OCI-LY7 (cell line): ENCODE measurements at regions not wholly inside any gene's neighbourhood (a gene's known extent, or its start where the extent isn't known, plus 50 kb on each side); places are given as distances from the start of the nearest gene placed in this dataset.

ENCODE experiments used
- BruUV-seq: library from RNA; stranded (reverse); fragments of 400-500 nt; replicated peaks from 2 replicates; lab custom pipeline; 2021; lab: Mats Ljungman, UMichigan
- CTCF ChIA-PET: fragments of 300-600 bp; sonication (Branson Sonifier 250); formaldehyde crosslinking; loops from one replicate; lab custom pipeline; 2022; ENCODE audit warnings: antibody characterized with exemption; ENCODE audit not compliant: unreplicated experiment; lab: Charles Lee
- POLR2A ChIA-PET: fragments of 300-600 bp; sonication (Branson Sonifier 250); formaldehyde crosslinking; loops from one replicate; lab custom pipeline; 2022; ENCODE audit warnings: antibody characterized with exemption; lab: Charles Lee
- DNase-seq: peaks from one replicate; pipeline ENCODE4 v3.0.0-alpha.2; 2015; ENCODE audit warnings: low spot score
- H2AFZ ChIP-seq: fragments of 200-600 bp; sonication (generic), shearing (Covaris generic); 2 replicates; pipeline ENCODE4 v1.6.1; 2014; ENCODE audit warnings: mild to moderate bottlenecking, antibody characterized with exemption, low read length, moderate library complexity
- H3K27ac ChIP-seq: fragments of 200-600 bp; sonication (generic); 2 replicates; pipeline ENCODE4 v1.5.1; 2014; ENCODE audit warnings: mixed run types, low read depth, mild to moderate bottlenecking, moderate library complexity, low read length, inconsistent platforms; ENCODE audit not compliant: poor library complexity, severe bottlenecking
- H3K36me3 ChIP-seq: fragments of 200-600 bp; sonication (generic); 2 replicates; pipeline ENCODE4 v1.6.1; 2014; ENCODE audit warnings: mild to moderate bottlenecking, antibody characterized with exemption, low read length, moderate library complexity, mixed read lengths; ENCODE audit not compliant: insufficient read depth
- H3K4me1 ChIP-seq: fragments of 200-600 bp; sonication (generic); 2 replicates; pipeline ENCODE4 v1.5.1; 2014; ENCODE audit warnings: mild to moderate bottlenecking, low read length; ENCODE audit not compliant: insufficient read depth, poor library complexity, severe bottlenecking
- H3K4me2 ChIP-seq: fragments of 200-600 bp; sonication (generic); 2 replicates; pipeline ENCODE4 v1.6.1; 2014; ENCODE audit warnings: mild to moderate bottlenecking, low read length
- H3K4me3 ChIP-seq: fragments of 200-600 bp; sonication (generic); 2 replicates; pipeline ENCODE4 v1.5.1; 2014; ENCODE audit warnings: mild to moderate bottlenecking, low read depth, low read length; ENCODE audit not compliant: poor library complexity, severe bottlenecking
- H3K79me2 ChIP-seq: fragments of 200-600 bp; sonication (generic); 2 replicates; pipeline ENCODE4 v1.6.1; 2016; ENCODE audit warnings: low read depth, mild to moderate bottlenecking, low read length, moderate library complexity, mixed read lengths; ENCODE audit not compliant: insufficient read depth
- H3K9me2 ChIP-seq: fragments of 200-600 bp; sonication (generic); 2 replicates; pipeline ENCODE4 v1.6.1; 2016; ENCODE audit warnings: mild to moderate bottlenecking, low read length, mixed read lengths; ENCODE audit not compliant: insufficient read depth
- H3K9me3 ChIP-seq: fragments of 200-600 bp; sonication (generic); 2 replicates; pipeline ENCODE4 v1.6.1; 2014; ENCODE audit warnings: mild to moderate bottlenecking, mixed run types, low read length, mixed read lengths
- H4K20me1 ChIP-seq: fragments of 200-600 bp; sonication (generic); 2 replicates; pipeline ENCODE4 v1.6.1; 2014; ENCODE audit warnings: mild to moderate bottlenecking, antibody characterized with exemption, low read length, moderate library complexity, mixed read lengths; ENCODE audit not compliant: insufficient read depth
- EZH2phosphoT487 ChIP-seq: fragments of 200-600 bp; sonication (generic); IDR thresholded peaks from 2 replicates; pipeline ENCODE4 v1.6.1; 2018; ENCODE audit warnings: low read depth, borderline replicate concordance, mild to moderate bottlenecking, mixed run types, antibody characterized with exemption, low read length, moderate library complexity, mixed read lengths
- intact Hi-C: fragments of 100-400 bp; cut with micrococcal nuclease; formaldehyde crosslinking; loops from one replicate; pipeline ENCODE4 v1.10.0; 2022; ENCODE audit not compliant: unreplicated experiment
- TF ChIP-seq, protein P1 (sequence below): fragments of 200-600 bp; sonication (generic); conservative IDR thresholded peaks from 2 replicates; pipeline ENCODE4 v1.5.1; 2014; ENCODE audit warnings: mild to moderate bottlenecking, antibody characterized with exemption, low read length, moderate library complexity, mixed read lengths

DNA sequence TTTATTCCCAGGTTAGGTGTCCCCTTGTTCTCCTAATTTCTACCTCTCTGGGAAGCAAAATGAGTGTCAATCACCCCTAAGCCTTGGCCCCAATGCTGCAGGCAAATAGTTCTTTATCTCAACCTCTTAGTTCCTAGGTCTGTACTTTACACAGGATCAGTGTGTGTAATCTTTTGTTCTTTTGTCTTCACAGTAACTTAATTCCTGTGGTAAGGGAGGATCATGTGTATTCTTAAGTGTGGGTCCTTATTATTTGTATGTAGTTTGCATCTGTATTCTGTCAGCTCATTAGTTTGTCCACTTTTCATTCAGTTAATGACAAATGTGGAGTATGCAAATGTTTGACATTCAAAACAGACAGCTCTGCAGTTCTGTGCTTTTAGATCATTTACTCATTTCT is 166.7 kb downstream of the FAT3 start:
- Histone ChIP-seq H3K27ac (no peak overlapping the region), H3K36me3 (no peaks in the 10 kb centered on the region), H3K79me2 (no peaks in the 10 kb centered on the region), H3K4me1 (no peaks in the 10 kb centered on the region), H3K9me2 (no peaks in the 10 kb centered on the region), H2AFZ (no peak overlapping the region), H3K4me2 (no peak overlapping the region), H4K20me1 (no peaks in the 10 kb centered on the region), H3K9me3 (no peaks in the 10 kb centered on the region), H3K4me3 (no peak overlapping the region)
- DNase-seq = no peak
- BruUV-seq = no TSS peak
- POLR2A ChIA-PET = interaction anchor here (1.1 kb wide), 1 partner anchor 14 kb away, joined by 3 read pairs; no protein-coding TSS in a partner anchor
- TF ChIP-seq, protein P1, sequence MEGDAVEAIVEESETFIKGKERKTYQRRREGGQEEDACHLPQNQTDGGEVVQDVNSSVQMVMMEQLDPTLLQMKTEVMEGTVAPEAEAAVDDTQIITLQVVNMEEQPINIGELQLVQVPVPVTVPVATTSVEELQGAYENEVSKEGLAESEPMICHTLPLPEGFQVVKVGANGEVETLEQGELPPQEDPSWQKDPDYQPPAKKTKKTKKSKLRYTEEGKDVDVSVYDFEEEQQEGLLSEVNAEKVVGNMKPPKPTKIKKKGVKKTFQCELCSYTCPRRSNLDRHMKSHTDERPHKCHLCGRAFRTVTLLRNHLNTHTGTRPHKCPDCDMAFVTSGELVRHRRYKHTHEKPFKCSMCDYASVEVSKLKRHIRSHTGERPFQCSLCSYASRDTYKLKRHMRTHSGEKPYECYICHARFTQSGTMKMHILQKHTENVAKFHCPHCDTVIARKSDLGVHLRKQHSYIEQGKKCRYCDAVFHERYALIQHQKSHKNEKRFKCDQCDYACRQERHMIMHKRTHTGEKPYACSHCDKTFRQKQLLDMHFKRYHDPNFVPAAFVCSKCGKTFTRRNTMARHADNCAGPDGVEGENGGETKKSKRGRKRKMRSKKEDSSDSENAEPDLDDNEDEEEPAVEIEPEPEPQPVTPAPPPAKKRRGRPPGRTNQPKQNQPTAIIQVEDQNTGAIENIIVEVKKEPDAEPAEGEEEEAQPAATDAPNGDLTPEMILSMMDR = no peak
- TF ChIP-seq EZH2phosphoT487 = no peak
- CTCF ChIA-PET = no interaction called here
- intact Hi-C loops = no loop called here

DNA sequence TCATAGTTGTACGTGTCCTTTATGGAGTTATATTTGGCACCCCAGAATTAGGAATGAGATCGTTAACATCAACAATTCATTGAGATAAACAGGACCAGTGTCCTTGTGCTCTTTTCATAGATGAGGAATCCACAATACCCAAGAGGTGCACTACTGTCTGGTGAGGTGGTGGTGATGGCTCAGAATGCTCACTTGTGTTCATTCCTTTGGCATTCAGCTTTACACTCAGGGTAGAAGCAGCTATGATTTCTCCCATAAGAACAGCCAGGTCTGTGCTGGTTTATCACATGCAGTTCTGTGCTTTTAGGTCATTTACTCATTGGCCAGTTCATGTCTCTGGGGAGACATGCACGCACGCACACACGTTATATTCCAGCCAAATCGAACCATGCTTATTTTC is 167.2 kb downstream of the FAT3 start:
- no peak for DNase-seq
- Histone ChIP-seq H3K4me1 (no peaks in the 10 kb centered on the region), H2AFZ (no peak overlapping the region), H3K27ac (no peak overlapping the region), H3K9me2 (no peaks in the 10 kb centered on the region), H4K20me1 (no peaks in the 10 kb centered on the region), H3K79me2 (no peaks in the 10 kb centered on the region), H3K36me3 (no peaks in the 10 kb centered on the region), H3K4me2 (no peak overlapping the region), H3K9me3 (no peaks in the 10 kb centered on the region), H3K4me3 (no peak overlapping the region)
- ChIA-PET POLR2A (interaction anchor here (1.1 kb wide), 1 partner anchor 15 kb away, joined by 3 read pairs; no protein-coding TSS in a partner anchor), CTCF (no interaction called here)
- intact Hi-C loops = no loop called here
- TF ChIP-seq EZH2phosphoT487 = no peak
- TF ChIP-seq, protein P1 = no peak
- no TSS peak for BruUV-seq

DNA sequence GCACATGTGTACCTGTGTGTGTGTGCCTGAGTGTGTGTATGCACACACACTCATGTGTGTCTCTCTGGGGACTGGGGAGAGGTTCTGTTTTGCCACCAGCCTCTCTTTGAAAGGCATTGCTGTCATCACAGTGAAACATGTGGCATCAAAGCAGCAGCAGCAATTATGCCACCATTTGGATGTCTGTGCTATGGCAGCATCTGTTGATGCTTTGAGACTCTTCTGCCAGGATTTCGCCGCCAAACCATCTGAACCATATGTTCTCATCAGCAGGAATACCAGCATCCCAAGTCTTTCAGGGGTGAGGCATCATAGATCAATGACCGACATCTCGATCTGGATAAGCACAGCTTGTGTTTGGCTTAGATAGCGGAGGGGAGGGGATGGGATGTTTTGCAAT is 168.6 kb downstream of the FAT3 start:
- intact Hi-C loops = no loop called here
- H3K9me3 ChIP-seq = no peaks in the 10 kb centered on the region
- POLR2A ChIA-PET = no interaction called here
- H3K79me2 ChIP-seq = no peaks in the 10 kb centered on the region
- TF ChIP-seq EZH2phosphoT487 = no peak
- TF ChIP-seq, protein P1 = no peak
- H3K9me2 ChIP-seq = no peaks in the 10 kb centered on the region
- no peaks in the 10 kb centered on the region for H3K4me1 ChIP-seq
- BruUV-seq = no TSS peak
- no peak overlapping the region for H3K27ac ChIP-seq
- DNase-seq = no peak
- no peaks in the 10 kb centered on the region for H4K20me1 ChIP-seq
- CTCF ChIA-PET = no interaction called here
- no peaks in the 10 kb centered on the region for H3K36me3 ChIP-seq
- H2AFZ ChIP-seq = no peak overlapping the region
- H3K4me3 ChIP-seq = no peak overlapping the region
- H3K4me2 ChIP-seq = no peak overlapping the region
